Subcutaneous abdominal adipose tissue (tissue), 5 donors: ENCODE measurements at regions not wholly inside any gene's neighbourhood (a gene's known extent, or its start where the extent isn't known, plus 50 kb on each side); places are given as distances from the start of the nearest gene placed in this dataset.

ENCODE experiments used
- H3K27ac ChIP-seq: one replicate; pipeline ENCODE4 v1.7.0; 2013; ENCODE audit warnings: low read depth, mild to moderate bottlenecking, inconsistent platforms, low read length, moderate library complexity
- H3K27me3 ChIP-seq, 5 donors: one replicate each; pipeline ENCODE4 v1.7.0; 2013; ENCODE audit warnings: low read length in 5 of 5, inconsistent platforms in 1 of 5; ENCODE audit not compliant: control insufficient read depth in 5 of 5, insufficient read depth in 4 of 5
- H3K36me3 ChIP-seq, 5 donors: one replicate each; pipeline ENCODE4 v1.7.0; 2013; ENCODE audit warnings: low read length in 5 of 5; ENCODE audit not compliant: control insufficient read depth in 5 of 5, insufficient read depth in 5 of 5
- H3K4me1 ChIP-seq, 5 donors: one replicate each; pipeline ENCODE4 v1.7.0; 2013; ENCODE audit warnings: low read length in 5 of 5, mild to moderate bottlenecking in 3 of 5, moderate library complexity in 1 of 5; ENCODE audit not compliant: control insufficient read depth in 5 of 5, insufficient read depth in 5 of 5
- H3K4me3 ChIP-seq, 5 donors: one replicate each; pipeline ENCODE4 v1.7.0; 2013; ENCODE audit warnings: low read length in 5 of 5, low read depth in 1 of 5
- H3K9ac ChIP-seq, 5 donors: one replicate each; pipeline ENCODE4 v1.7.0; 2013; ENCODE audit warnings: low read length in 5 of 5, mild to moderate bottlenecking in 4 of 5, moderate library complexity in 3 of 5
- H3K9me3 ChIP-seq, 5 donors: one replicate each; pipeline ENCODE4 v1.7.0; 2013; ENCODE audit warnings: low read length in 5 of 5; ENCODE audit not compliant: control insufficient read depth in 5 of 5
- donor health status: healthy.
- donor health status: healthy.
- donor health status: healthy.
- donor health status: healthy.
- donor health status: healthy.

GRCh38 chrX:22325096-22325495, 52.4 kb downstream of the CBLL2 start:
- no peak overlapping the region for H3K9ac ChIP-seq
- no peak overlapping the region for H3K4me3 ChIP-seq
- no peaks in the 10 kb centered on the region for H3K36me3 ChIP-seq
- H3K27me3 ChIP-seq, result peaks cover 0 to 6% (median 6%) of the 10 kb centered on the region in 5 donors
- H3K27ac ChIP-seq, result no peak overlapping the region
- H3K4me1 ChIP-seq, result no peaks in the 10 kb centered on the region
- no peaks in the 10 kb centered on the region for H3K9me3 ChIP-seq

DNA sequence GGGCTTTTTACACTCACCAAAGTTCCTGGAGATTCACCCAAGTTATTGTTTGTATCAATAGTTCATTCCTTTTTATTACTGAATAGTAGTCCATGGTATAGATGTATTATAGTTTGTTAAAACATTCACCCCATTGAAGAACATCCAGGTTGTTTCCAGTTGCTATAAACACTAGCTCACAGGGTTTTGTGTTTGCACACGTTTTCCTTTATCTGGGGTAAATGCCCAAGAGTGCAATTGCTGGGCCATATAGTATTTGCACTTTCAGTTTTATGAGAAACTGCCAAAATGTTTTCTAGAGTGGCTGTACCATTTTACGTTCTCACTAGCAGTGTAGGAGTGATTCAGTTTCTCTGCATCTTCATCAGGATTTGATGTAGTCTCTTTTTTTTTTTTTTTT, 57.1 kb downstream of the CBLL2 start:
- Histone ChIP-seq H3K27me3 (peaks cover 0 to 3% (median 0%) of the 10 kb centered on the region in 5 donors), H3K4me3 (no peak overlapping the region), H3K9ac (no peak overlapping the region), H3K36me3 (no peaks in the 10 kb centered on the region), H3K27ac (no peak overlapping the region), H3K9me3 (no peaks in the 10 kb centered on the region), H3K4me1 (no peaks in the 10 kb centered on the region)

DNA sequence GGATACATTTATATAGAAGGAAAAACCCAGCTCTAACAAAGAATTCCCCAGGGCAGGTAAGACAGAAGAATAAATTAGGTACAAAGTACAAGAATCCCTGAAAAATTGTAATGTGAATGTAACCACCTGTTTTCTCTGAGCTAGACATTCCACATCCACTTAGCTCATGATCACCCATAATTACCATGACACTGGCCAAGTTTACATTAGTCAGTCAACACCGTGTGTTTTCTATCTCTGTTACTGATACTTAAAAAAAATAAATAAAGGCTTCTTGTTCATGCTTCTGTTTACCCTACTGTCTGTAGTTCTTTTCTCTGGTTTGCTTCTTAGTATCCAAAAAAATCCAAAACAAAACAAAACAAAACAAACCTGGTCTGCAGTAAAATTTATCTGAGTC, 66.0 kb downstream of the CBLL2 start:
- H3K27me3 ChIP-seq, result peaks cover 0 to 2% (median 0%) of the 10 kb centered on the region in 5 donors
- peaks cover 0 to 5% (median 4%) of the 10 kb centered on the region in 5 donors for H3K9me3 ChIP-seq
- H3K27ac ChIP-seq, result no peak overlapping the region
- no peaks in the 10 kb centered on the region for H3K4me1 ChIP-seq
- H3K4me3 ChIP-seq, result no peak overlapping the region
- no peak overlapping the region for H3K9ac ChIP-seq
- no peaks in the 10 kb centered on the region for H3K36me3 ChIP-seq

GRCh38 chrX:22339459-22339858, 66.7 kb downstream of the CBLL2 start:
- no peak overlapping the region for H3K9ac ChIP-seq
- H3K27me3 ChIP-seq, result no peaks in the 10 kb centered on the region
- H3K4me3 ChIP-seq, result no peak overlapping the region
- peaks cover 0 to 5% (median 4%) of the 10 kb centered on the region in 5 donors for H3K9me3 ChIP-seq
- H3K36me3 ChIP-seq, result no peaks in the 10 kb centered on the region
- H3K4me1 ChIP-seq, result no peaks in the 10 kb centered on the region
- H3K27ac ChIP-seq, result no peak overlapping the region

DNA sequence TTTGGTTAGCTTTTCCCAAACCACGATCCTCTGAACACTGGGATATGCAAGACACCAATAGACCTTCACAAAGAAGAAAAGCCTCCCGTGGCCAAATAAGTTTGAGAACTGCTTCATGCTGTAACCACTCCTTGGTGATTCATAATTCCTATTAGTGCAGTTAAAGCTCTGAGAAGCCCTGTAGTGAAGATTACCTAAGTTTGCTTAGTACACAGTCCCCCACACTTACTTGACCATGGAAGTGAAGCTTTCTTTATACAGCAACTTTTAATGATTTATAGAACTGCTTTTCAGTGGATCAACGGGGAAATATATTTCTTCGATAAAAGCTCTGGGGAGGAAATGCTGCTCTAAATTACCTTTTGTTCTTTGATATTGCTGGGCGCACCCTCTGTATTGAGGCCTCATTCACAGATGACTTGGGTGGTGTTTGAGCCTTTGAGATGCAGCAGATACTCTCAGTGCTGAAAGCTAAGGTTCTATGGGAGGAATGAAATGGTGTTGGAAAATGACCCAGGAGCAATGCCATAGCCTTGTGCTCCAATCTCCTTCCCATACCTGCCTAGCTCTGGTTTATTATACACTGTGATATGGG, 67.4 kb downstream of the CBLL2 start:
- no peaks in the 10 kb centered on the region for H3K36me3 ChIP-seq
- H3K4me1 ChIP-seq, result no peaks in the 10 kb centered on the region
- H3K4me3 ChIP-seq, result no peak overlapping the region
- H3K27ac ChIP-seq, result no peak overlapping the region
- peaks cover 0 to 5% (median 4%) of the 10 kb centered on the region in 5 donors for H3K9me3 ChIP-seq
- H3K27me3 ChIP-seq, result no peaks in the 10 kb centered on the region
- H3K9ac ChIP-seq, result no peak overlapping the region

GRCh38 chrX:22343192-22343591, 70.5 kb downstream of the CBLL2 start:
- H3K27me3 ChIP-seq, result peaks cover 0 to 3% (median 0%) of the 10 kb centered on the region in 5 donors
- no peak overlapping the region for H3K9ac ChIP-seq
- no peak overlapping the region for H3K4me3 ChIP-seq
- H3K36me3 ChIP-seq, result no peaks in the 10 kb centered on the region
- H3K4me1 ChIP-seq, result no peaks in the 10 kb centered on the region
- no peak overlapping the region for H3K27ac ChIP-seq
- H3K9me3 ChIP-seq, result peaks cover 0 to 4% (median 0%) of the 10 kb centered on the region in 5 donors

- no peak overlapping the region for H3K27ac ChIP-seq
- peaks cover 0 to 5% (median 0%) of the 10 kb centered on the region in 5 donors for H3K27me3 ChIP-seq
- no peaks in the 10 kb centered on the region for H3K4me1 ChIP-seq
- H3K4me3 ChIP-seq, result no peak overlapping the region
- H3K9ac ChIP-seq, result no peak overlapping the region
- H3K36me3 ChIP-seq, result no peaks in the 10 kb centered on the region
- peaks cover 0 to 4% (median 0%) of the 10 kb centered on the region in 5 donors for H3K9me3 ChIP-seq
These were observed 73.2 kb downstream of the CBLL2 start for GRCh38 chrX:22345884-22346283.

DNA sequence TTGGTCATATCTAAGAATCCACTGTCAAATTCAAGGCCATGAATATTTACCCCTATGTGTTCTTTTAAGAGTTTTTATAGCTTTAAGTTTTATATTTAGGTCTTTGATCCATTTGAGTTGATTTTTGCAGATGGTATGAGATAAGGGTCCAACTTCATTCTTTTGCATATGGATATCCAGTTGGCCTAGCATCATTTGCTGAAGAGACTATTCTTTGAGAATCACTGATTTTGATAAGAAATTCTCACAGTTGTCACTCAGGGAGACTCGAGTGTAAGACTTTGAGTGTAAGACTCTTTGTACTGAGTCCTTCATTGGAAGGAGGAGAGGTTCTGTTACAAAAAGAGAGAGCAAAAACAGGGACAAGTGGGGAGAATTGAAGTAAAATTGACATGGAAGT, 74.8 kb downstream of the CBLL2 start:
- no peak overlapping the region for H3K9ac ChIP-seq
- H3K4me1 ChIP-seq, result no peaks in the 10 kb centered on the region
- no peaks in the 10 kb centered on the region for H3K36me3 ChIP-seq
- peaks cover 0 to 5% (median 0%) of the 10 kb centered on the region in 5 donors for H3K27me3 ChIP-seq
- no peak overlapping the region for H3K27ac ChIP-seq
- peaks cover 0 to 4% (median 0%) of the 10 kb centered on the region in 5 donors for H3K9me3 ChIP-seq
- H3K4me3 ChIP-seq, result no peak overlapping the region

GRCh38 chrX:22349116-22349515, 76.4 kb downstream of the CBLL2 start:
- Histone ChIP-seq H3K36me3 (no peaks in the 10 kb centered on the region), H3K9me3 (peaks cover 0 to 4% (median 0%) of the 10 kb centered on the region in 5 donors), H3K9ac (no peak overlapping the region), H3K4me3 (no peak overlapping the region), H3K27ac (no peak overlapping the region), H3K4me1 (no peaks in the 10 kb centered on the region), H3K27me3 (peaks cover 0 to 5% (median 0%) of the 10 kb centered on the region in 5 donors)

- H3K27ac ChIP-seq, result no peak overlapping the region
- H3K36me3 ChIP-seq, result no peaks in the 10 kb centered on the region
These were observed 78.4 kb downstream of the CBLL2 start for GRCh38 chrX:22351076-22351475.

More at GRCh38 chrX:22351076-22351475, 78.4 kb downstream of the CBLL2 start:
- Histone ChIP-seq H3K9me3 (peaks cover 0 to 4% (median 0%) of the 10 kb centered on the region in 5 donors), H3K4me1 (no peaks in the 10 kb centered on the region), H3K27me3 (peaks cover 0 to 5% (median 3%) of the 10 kb centered on the region in 5 donors), H3K9ac (no peak overlapping the region), H3K4me3 (no peak overlapping the region)
